Hepatocyte (in vitro differentiated cells): ENCODE measurements at regions not wholly inside any gene's neighbourhood (a gene's known extent, or its start where the extent isn't known, plus 50 kb on each side); places are given as distances from the start of the nearest gene placed in this dataset.

Experiments used
- EZH2 ChIP-seq: fragments of 200-600 bp; sonication (generic); IDR thresholded peaks from 2 replicates; pipeline ENCODE4 v1.6.1; 2016; ENCODE audit warnings: antibody characterized with exemption, mild to moderate bottlenecking, borderline replicate concordance
- EZH2phosphoT487 ChIP-seq: fragments of 200-600 bp; sonication (generic); IDR thresholded peaks from one replicate; pipeline ENCODE4 v1.6.1; 2018; ENCODE audit warnings: antibody characterized with exemption, mild to moderate bottlenecking, low read depth, moderate library complexity; ENCODE audit not compliant: unreplicated experiment, severe bottlenecking
- TF ChIP-seq, protein P1 (sequence below): fragments of 200-600 bp; sonication (generic); IDR thresholded peaks from 2 replicates; pipeline ENCODE4 v1.5.1; 2016; ENCODE audit warnings: antibody characterized with exemption, mild to moderate bottlenecking; ENCODE audit not compliant: poor library complexity

GRCh38 chr12:87305481-87305880 is 723.7 kb downstream of the C12orf50 start:
- TF ChIP-seq, protein P1, sequence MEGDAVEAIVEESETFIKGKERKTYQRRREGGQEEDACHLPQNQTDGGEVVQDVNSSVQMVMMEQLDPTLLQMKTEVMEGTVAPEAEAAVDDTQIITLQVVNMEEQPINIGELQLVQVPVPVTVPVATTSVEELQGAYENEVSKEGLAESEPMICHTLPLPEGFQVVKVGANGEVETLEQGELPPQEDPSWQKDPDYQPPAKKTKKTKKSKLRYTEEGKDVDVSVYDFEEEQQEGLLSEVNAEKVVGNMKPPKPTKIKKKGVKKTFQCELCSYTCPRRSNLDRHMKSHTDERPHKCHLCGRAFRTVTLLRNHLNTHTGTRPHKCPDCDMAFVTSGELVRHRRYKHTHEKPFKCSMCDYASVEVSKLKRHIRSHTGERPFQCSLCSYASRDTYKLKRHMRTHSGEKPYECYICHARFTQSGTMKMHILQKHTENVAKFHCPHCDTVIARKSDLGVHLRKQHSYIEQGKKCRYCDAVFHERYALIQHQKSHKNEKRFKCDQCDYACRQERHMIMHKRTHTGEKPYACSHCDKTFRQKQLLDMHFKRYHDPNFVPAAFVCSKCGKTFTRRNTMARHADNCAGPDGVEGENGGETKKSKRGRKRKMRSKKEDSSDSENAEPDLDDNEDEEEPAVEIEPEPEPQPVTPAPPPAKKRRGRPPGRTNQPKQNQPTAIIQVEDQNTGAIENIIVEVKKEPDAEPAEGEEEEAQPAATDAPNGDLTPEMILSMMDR = no peak
- TF ChIP-seq EZH2 (no peak), EZH2phosphoT487 (no peak)
